ENCODE measurements at regions not wholly inside any gene's neighbourhood (a gene's known extent, or its start where the extent isn't known, plus 50 kb on each side); places are given as distances from the start of the nearest gene placed in this dataset.

DNA sequence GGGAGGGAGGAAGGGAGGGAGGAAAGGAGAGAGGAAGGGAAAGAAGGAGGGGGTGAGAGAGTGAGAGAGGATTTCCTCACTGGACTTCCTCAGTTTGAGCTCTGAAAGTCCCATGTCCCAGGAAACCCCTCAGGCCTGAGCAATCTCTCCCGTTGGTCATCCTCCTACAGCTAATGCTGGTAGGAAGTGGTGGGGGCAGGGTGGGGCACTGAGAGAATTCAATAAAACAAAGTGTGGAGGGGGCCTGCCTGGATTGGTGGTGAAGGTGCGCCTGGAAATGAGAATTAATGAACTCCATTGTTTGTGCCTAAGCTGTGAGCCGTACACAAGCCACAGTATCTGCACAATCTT lies 195.0 kb downstream of the RGS3 start:
- no peaks in the 10 kb centered on the region for H3K9me3 ChIP-seq (ENCODE audit: insufficient read depth in 2 of 2, low read depth in 1 of 2, low read length in 1 of 2)
- H2BK15ac ChIP-seq (ENCODE audit: low read length): peak overlapping the region; percentile 3; the same call in 1 of the 2 replicates
- H3K36me3 ChIP-seq (ENCODE audit: control insufficient read depth in 2 of 4, insufficient read depth in 4 of 4, low read length in 3 of 4): no peaks in the 10 kb centered on the region
- H3K4ac ChIP-seq (replicated peaks; ENCODE audit: insufficient read length, low read depth, low read length): no peak overlapping the region
- H2BK120ac ChIP-seq (replicated peaks; ENCODE audit: low read depth, low read length): no peak overlapping the region
- no peak overlapping the region for H3K23ac ChIP-seq (ENCODE audit: insufficient read length)
- CTCF ChIA-PET (ENCODE audit: partially characterized antibody): interaction anchor here (0.6 to 18.7 kb wide), 48 partner anchors 9 to 384 kb away, joined by 3 to 1065 read pairs (median 6); partner anchors contain the start of genes ALAD, C9orf43, CDC26 and POLE3
- no peaks in the 10 kb centered on the region for H3K23me2 ChIP-seq (ENCODE audit: low read depth, low read length)
- no peak overlapping the region for H3K4me2 ChIP-seq (ENCODE audit: insufficient read depth in 1 of 2, low read depth in 2 of 2, low read length in 2 of 2)
- no peaks in the 10 kb centered on the region for H3K79me1 ChIP-seq (ENCODE audit: low read depth, low read length)
- peaks cover 0 to 4% of the 10 kb centered on the region in 2 experiments for H4K20me1 ChIP-seq (replicated peaks in 1 of 2; ENCODE audit: control insufficient read depth in 1 of 2, insufficient read depth in 2 of 2, low read length in 2 of 2)
- TF ChIP-seq CREB1 (IDR thresholded peaks at IDR 0.05): no peak
- no peak for TF ChIP-seq CBX5 (IDR thresholded peaks at IDR 0.05; ENCODE audit: low read depth, low read length)
- TF ChIP-seq KDM5A (IDR thresholded peaks at IDR 0.05; ENCODE audit: low read length): no peak
- TF ChIP-seq, protein P1, sequence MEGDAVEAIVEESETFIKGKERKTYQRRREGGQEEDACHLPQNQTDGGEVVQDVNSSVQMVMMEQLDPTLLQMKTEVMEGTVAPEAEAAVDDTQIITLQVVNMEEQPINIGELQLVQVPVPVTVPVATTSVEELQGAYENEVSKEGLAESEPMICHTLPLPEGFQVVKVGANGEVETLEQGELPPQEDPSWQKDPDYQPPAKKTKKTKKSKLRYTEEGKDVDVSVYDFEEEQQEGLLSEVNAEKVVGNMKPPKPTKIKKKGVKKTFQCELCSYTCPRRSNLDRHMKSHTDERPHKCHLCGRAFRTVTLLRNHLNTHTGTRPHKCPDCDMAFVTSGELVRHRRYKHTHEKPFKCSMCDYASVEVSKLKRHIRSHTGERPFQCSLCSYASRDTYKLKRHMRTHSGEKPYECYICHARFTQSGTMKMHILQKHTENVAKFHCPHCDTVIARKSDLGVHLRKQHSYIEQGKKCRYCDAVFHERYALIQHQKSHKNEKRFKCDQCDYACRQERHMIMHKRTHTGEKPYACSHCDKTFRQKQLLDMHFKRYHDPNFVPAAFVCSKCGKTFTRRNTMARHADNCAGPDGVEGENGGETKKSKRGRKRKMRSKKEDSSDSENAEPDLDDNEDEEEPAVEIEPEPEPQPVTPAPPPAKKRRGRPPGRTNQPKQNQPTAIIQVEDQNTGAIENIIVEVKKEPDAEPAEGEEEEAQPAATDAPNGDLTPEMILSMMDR (IDR thresholded peaks at IDR 0.05; ENCODE audit: control extremely low read depth in 1 of 3, insufficient read depth in 1 of 3, low read depth in 1 of 3, low read length in 3 of 3): no peak
- no peak overlapping the region for H2BK20ac ChIP-seq (ENCODE audit: low read length)
- no peak overlapping the region for H4K91ac ChIP-seq (replicated peaks; ENCODE audit: insufficient read length, low read length)
- no peaks in the 10 kb centered on the region for H3K79me2 ChIP-seq (ENCODE audit: control insufficient read depth in 1 of 2, insufficient read depth in 2 of 2, low read length in 2 of 2)
- 0 out of 2 replicates have a peak overlapping the region, but pooled peaks have one; percentile 54 for H2BK12ac ChIP-seq (ENCODE audit: low read depth, low read length)
- no peak overlapping the region for H4K5ac ChIP-seq (ENCODE audit: insufficient read length, low read depth, low read length)
- no peak for DNase-seq (ENCODE audit: low read depth in 1 of 2, low spot score in 2 of 2)
- H3K9ac ChIP-seq (replicated peaks in 1 of 4; ENCODE audit: extremely low read depth in 1 of 4, low read depth in 3 of 4, low read length in 3 of 4): no peak overlapping the region; a peak in 1 of 7 replicates
- no peak overlapping the region for H3K4me3 ChIP-seq (ENCODE audit: extremely low read depth in 1 of 4, insufficient read depth in 2 of 4, low read depth in 3 of 4, low read length in 4 of 4)
- peaks cover 0 to 12% (median under 1%) of the 10 kb centered on the region in 4 experiments; a peak in 6 of 7 replicates for H3K4me1 ChIP-seq (replicated peaks in 1 of 4; ENCODE audit: control insufficient read depth in 3 of 4, insufficient read depth in 4 of 4, low read length in 3 of 4)
- no peak overlapping the region; the same call in 1 of the 2 replicates for H4K8ac ChIP-seq (ENCODE audit: extremely low read depth, insufficient read depth, low read length)
- no peak overlapping the region for H3K27ac ChIP-seq (ENCODE audit: low read depth, low read length)
- no peak overlapping the region for H2AK5ac ChIP-seq (ENCODE audit: low read depth, low read length)
- H3K56ac ChIP-seq (replicated peaks; ENCODE audit: insufficient read length, low read depth, low read length): no peak overlapping the region
- WGBS, 2 experiments (ENCODE audit: extremely low coverage in 1 of 2, insufficient coverage in 1 of 2, insufficient read length in 1 of 2, insufficient replicate concordance in 2 of 2, low coverage in 1 of 2, low lambda C conversion rate in 2 of 2, missing lambda C conversion rate in 1 of 2): 82% methylated on average over 3 of the region's 3 CpGs; no CpG with 5 or more reads in 1 of the 2 experiments
- H2AFZ ChIP-seq (ENCODE audit: low read length): 0 out of 2 replicates have a peak overlapping the region, but pooled peaks have one; percentile 78
- no peaks in the 10 kb centered on the region for H3K27me3 ChIP-seq (replicated peaks in 1 of 4; ENCODE audit: control insufficient read depth in 3 of 4, extremely low read depth in 1 of 4, insufficient read depth in 3 of 4, low read length in 3 of 4)
- no peak for FAIRE-seq
- H3K18ac ChIP-seq (ENCODE audit: extremely low read depth, low read length): no peak overlapping the region
- H2BK5ac ChIP-seq (ENCODE audit: low read depth, low read length): peak overlapping the region; percentile 10; the same call in 1 of the 2 replicates
- H3K14ac ChIP-seq (ENCODE audit: insufficient read length): no peak overlapping the region
- POLR2A ChIA-PET (ENCODE audit: partially characterized antibody): interaction anchor here (0.7 to 3.0 kb wide), 2 partner anchors 65 to 203 kb away, joined by 3 to 28 read pairs; no protein-coding TSS in a partner anchor
